Tibial nerve (tissue), 4 donors: ENCODE measurements at regions not wholly inside any gene's neighbourhood (a gene's known extent, or its start where the extent isn't known, plus 50 kb on each side); places are given as distances from the start of the nearest gene placed in this dataset.

Experiments
- CTCF ChIP-seq, 5 experiments: fragments of 200-600 bp in 3 of 5; fragments of 450-650 bp in 2 of 5; sonication (generic) in 3 of 5; IDR thresholded peaks; one replicate each; pipeline ENCODE4 v1.5.1; 2016 to 2019; ENCODE audit warnings: antibody characterized with exemption in 5 of 5, mild to moderate bottlenecking in 3 of 5, moderate library complexity in 2 of 5
- EP300 ChIP-seq, 2 donors: sonication (generic); formaldehyde crosslinking; IDR thresholded peaks; one replicate each; pipeline ENCODE4 v1.6.1; 2017; ENCODE audit warnings: antibody characterized with exemption in 2 of 2, mild to moderate bottlenecking in 1 of 2
- POLR2A ChIP-seq, 2 donors: fragments of 450-650 bp; IDR thresholded peaks; one replicate each; pipeline ENCODE4 v1.6.1; 2017; ENCODE audit warnings: antibody characterized with exemption in 2 of 2, mild to moderate bottlenecking in 2 of 2, moderate library complexity in 2 of 2

GRCh38 chr1:5720484-5720883, 271.7 kb downstream of the NPHP4 start:
- TF ChIP-seq CTCF (IDR thresholded peaks at IDR 0.05), result no peak
- no peak for TF ChIP-seq POLR2A (IDR thresholded peaks at IDR 0.05)
- no peak for TF ChIP-seq EP300 (IDR thresholded peaks at IDR 0.05)
